ENCODE measurements at regions not wholly inside any gene's neighbourhood (a gene's known extent, or its start where the extent isn't known, plus 50 kb on each side); places are given as distances from the start of the nearest gene placed in this dataset.

GRCh38 chr7:106992511-106992910 lies 52.0 kb upstream of the PRKAR2B start:
- H3K36me3 Mint-ChIP-seq (ENCODE audit: unreplicated experiment), result no peaks in the 10 kb centered on the region
- H3K27me3 Mint-ChIP-seq (ENCODE audit: unreplicated experiment), result no peaks in the 10 kb centered on the region
- no peaks in the 10 kb centered on the region for H3K9me3 Mint-ChIP-seq (ENCODE audit: unreplicated experiment)
- no peak overlapping the region for H3K4me3 Mint-ChIP-seq (ENCODE audit: unreplicated experiment)
- no peaks in the 10 kb centered on the region for H3K4me1 Mint-ChIP-seq (ENCODE audit: low read depth, unreplicated experiment)
- H3K27ac Mint-ChIP-seq (ENCODE audit: unreplicated experiment), result no peak overlapping the region
- no peak for TF ChIP-seq CTCF (IDR thresholded peaks at IDR 0.05; ENCODE audit: partially characterized antibody, unreplicated experiment)
- DNase-seq, result no peak

Data from glutamatergic neuron (in vitro differentiated cells).